Activated naive CD8-positive, alpha-beta T cell treated with anti-CD3 and anti-CD28 coated beads, Interleukin-2, amount 10 ng/mL, durations not matched to agents 7 days and 5 days (primary cell): ENCODE measurements at regions not wholly inside any gene's neighbourhood (a gene's known extent, or its start where the extent isn't known, plus 50 kb on each side); places are given as distances from the start of the nearest gene placed in this dataset.

Experiments used
- ATAC-seq: fragments of 150-1000 bp; cut with Tn5 transposase; one replicate; pipeline ENCODE4 v1.10.0; 2021; ENCODE audit warnings: low read depth, moderate library complexity
- POLR2A ChIA-PET: fragments of 350-600 bp; sonication (Branson Sonifier 250); formaldehyde crosslinking; loops from one replicate; lab custom pipeline; 2021; ENCODE audit warnings: antibody characterized with exemption; lab: Charles Lee
- DNase-seq: peaks from one replicate; pipeline ENCODE4 v3.0.0; 2021
- H3K27ac Mint-ChIP-seq: one replicate; pipeline ENCODE4 v1.8.0; 2022; ENCODE audit warnings: mild to moderate bottlenecking, mixed read lengths
- H3K27me3 Mint-ChIP-seq: one replicate; pipeline ENCODE4 v1.8.0; 2022; ENCODE audit warnings: mild to moderate bottlenecking, moderate library complexity, mixed read lengths
- H3K36me3 Mint-ChIP-seq: one replicate; pipeline ENCODE4 v1.8.0; 2021; ENCODE audit warnings: mild to moderate bottlenecking, mixed read lengths
- H3K4me1 Mint-ChIP-seq: one replicate; pipeline ENCODE4 v1.8.0; 2021; ENCODE audit warnings: mixed read lengths
- H3K4me3 Mint-ChIP-seq: one replicate; pipeline ENCODE4 v1.8.0; 2022; ENCODE audit warnings: mild to moderate bottlenecking, moderate library complexity, mixed read lengths
- H3K9me3 Mint-ChIP-seq: one replicate; pipeline ENCODE4 v1.8.0; 2021; ENCODE audit warnings: mixed read lengths

DNA sequence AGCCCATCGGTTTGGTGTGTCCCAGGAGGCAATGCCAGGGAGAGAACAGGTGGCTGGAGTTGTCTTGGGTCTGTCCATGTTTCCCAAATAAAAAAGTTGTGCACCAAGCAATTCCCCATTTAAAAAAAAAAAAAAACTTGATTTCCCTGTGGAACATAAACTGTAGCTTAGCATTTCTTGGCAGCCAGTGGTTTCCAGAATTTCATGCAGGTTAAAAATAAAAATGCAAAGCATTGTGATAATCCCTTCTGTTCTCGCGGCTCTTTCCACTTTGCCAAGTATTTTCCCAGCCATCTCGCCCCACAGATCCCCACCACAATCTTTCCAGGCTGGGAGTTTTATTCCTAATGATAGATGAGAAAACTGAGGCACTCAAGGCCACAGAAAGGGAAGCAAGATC is 51.4 kb upstream of the MSX1 start:
- peaks cover 2% of the 10 kb centered on the region for H3K27me3 Mint-ChIP-seq
- ATAC-seq (no peak), DNase-seq (no peak)
- H3K9me3 Mint-ChIP-seq = peaks cover 11% of the 10 kb centered on the region
- no peaks in the 10 kb centered on the region for H3K36me3 Mint-ChIP-seq
- no peak overlapping the region for H3K4me3 Mint-ChIP-seq
- no peaks in the 10 kb centered on the region for H3K4me1 Mint-ChIP-seq
- no peak overlapping the region for H3K27ac Mint-ChIP-seq
- POLR2A ChIA-PET = no interaction called here

DNA sequence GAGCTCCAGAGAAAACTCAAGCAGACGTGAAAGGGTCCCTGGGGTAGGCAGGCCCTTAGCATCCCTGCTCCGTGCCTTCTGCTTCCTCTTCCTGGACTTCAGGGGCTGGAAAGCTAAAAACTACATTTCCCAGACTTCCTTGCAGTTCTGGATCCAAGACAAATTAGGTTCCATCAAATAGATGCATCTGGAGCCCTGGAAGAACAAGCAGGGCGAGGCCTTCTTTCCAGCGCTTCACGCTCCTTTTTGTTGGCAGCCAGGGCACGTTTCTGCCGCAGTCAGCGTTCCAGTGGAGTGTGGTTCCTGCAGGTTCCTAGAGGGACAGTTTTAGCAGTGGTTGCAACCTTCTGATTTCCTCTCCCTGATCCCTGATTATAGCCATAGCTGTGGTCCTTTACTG is 53.6 kb upstream of the MSX1 start:
- Mint-ChIP-seq H3K4me1 (no peaks in the 10 kb centered on the region), H3K27ac (no peak overlapping the region), H3K36me3 (no peaks in the 10 kb centered on the region), H3K9me3 (peaks cover 6% of the 10 kb centered on the region), H3K27me3 (no peaks in the 10 kb centered on the region), H3K4me3 (no peak overlapping the region)
- POLR2A ChIA-PET = no interaction called here
- ATAC-seq (no peak), DNase-seq (no peak)

DNA sequence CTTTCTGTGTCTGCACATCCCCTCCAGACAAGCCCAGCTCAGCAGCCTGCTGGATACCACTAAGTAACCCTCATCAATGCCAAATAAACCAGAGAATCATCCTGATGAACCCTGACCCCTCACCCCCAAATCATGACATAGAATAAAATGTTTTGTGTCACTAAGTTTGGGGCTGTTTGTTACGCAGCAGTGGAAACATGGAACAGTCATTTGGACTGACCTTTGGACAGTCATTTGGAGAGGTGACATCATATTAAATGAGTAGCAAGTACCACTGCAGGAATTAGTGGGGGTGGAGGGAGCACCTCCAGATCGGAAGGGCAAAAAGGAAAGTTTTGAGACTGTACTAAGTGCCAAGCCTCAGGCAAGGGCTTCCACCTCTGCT is 55.6 kb upstream of the MSX1 start:
- no peak for ATAC-seq
- no peak for DNase-seq
- POLR2A ChIA-PET = no interaction called here
- no peaks in the 10 kb centered on the region for H3K27me3 Mint-ChIP-seq
- H3K4me3 Mint-ChIP-seq = no peak overlapping the region
- no peaks in the 10 kb centered on the region for H3K36me3 Mint-ChIP-seq
- peaks cover 6% of the 10 kb centered on the region for H3K9me3 Mint-ChIP-seq
- H3K27ac Mint-ChIP-seq = no peak overlapping the region
- H3K4me1 Mint-ChIP-seq = no peaks in the 10 kb centered on the region

DNA sequence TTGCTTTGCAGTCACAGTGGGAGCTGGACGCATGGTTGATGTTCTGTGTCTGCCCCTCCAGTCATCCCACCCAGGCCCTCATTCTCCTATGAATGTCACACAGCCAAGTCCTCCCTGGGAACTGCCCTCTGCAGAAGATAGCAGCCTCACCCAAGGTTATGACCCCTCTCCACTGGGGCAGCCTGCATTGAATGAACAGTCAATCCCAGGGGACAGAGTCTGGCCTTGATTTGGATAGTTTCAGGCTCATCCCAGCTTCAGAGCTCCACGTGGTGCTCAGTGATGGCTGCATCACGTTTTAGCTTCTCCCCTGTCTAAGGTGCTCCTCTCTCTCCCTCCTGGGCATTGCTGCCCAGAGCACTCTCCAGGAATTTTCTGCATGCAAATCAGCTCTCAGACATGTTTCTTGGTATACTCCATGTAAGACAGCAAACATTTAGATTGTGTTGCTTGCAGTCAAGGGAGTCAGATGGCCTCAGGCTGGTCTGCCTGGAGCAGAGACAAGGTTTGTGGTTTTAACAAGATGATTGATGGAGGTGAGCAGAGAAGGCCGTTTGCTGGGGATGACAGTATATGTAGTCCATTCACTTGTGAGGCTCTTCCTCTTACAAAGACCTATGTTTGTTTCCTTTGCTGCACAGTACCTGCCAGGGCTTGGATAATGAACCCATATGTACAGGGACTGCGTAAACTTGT is 56.1 kb upstream of the MSX1 start:
- DNase-seq (no peak), ATAC-seq (no peak)
- Mint-ChIP-seq H3K36me3 (no peaks in the 10 kb centered on the region), H3K9me3 (peaks cover 4% of the 10 kb centered on the region), H3K27me3 (no peaks in the 10 kb centered on the region), H3K4me3 (no peak overlapping the region), H3K4me1 (no peaks in the 10 kb centered on the region), H3K27ac (no peak overlapping the region)
- POLR2A ChIA-PET = no interaction called here

- POLR2A ChIA-PET = no interaction called here
- no peaks in the 10 kb centered on the region for H3K27me3 Mint-ChIP-seq
- no peak overlapping the region for H3K4me3 Mint-ChIP-seq
- peaks cover 1% of the 10 kb centered on the region for H3K36me3 Mint-ChIP-seq
- no peak overlapping the region for H3K27ac Mint-ChIP-seq
- no peaks in the 10 kb centered on the region for H3K4me1 Mint-ChIP-seq
- peaks cover 1% of the 10 kb centered on the region for H3K9me3 Mint-ChIP-seq
- DNase-seq (no peak), ATAC-seq (no peak)
Observed at GRCh38 chr4:4800646-4801408, 58.6 kb upstream of the MSX1 start.

DNA sequence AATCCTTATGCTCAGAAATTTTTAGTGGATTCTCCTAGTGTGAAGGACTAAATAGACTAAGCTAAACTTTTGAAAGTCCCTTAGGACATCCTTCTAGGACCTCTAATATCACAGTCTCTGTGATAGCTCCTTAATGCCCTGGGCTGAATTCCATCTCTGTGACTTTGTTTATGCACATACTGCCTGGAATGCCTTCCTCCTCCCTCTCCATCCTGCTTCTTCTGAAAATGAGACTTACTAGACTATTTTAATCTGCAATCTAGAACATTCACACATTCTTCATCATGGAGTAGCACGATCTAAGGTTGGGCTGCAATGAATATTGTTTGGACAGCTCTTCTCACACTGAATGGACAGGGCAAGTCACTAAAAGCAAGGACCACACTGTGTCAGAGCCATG is 65.0 kb upstream of the MSX1 start:
- DNase-seq (no peak), ATAC-seq (no peak)
- H3K4me3 Mint-ChIP-seq = no peak overlapping the region
- H3K27me3 Mint-ChIP-seq = no peaks in the 10 kb centered on the region
- POLR2A ChIA-PET = no interaction called here
- H3K27ac Mint-ChIP-seq = no peak overlapping the region
- H3K9me3 Mint-ChIP-seq = peaks cover 9% of the 10 kb centered on the region
- no peaks in the 10 kb centered on the region for H3K4me1 Mint-ChIP-seq
- peaks cover 8% of the 10 kb centered on the region for H3K36me3 Mint-ChIP-seq

- H3K27me3 Mint-ChIP-seq = no peaks in the 10 kb centered on the region
- no peak overlapping the region for H3K27ac Mint-ChIP-seq
- peaks cover 20% of the 10 kb centered on the region for H3K9me3 Mint-ChIP-seq
- POLR2A ChIA-PET = no interaction called here
- ATAC-seq (no peak), DNase-seq (no peak)
- peaks cover 15% of the 10 kb centered on the region for H3K36me3 Mint-ChIP-seq
- no peaks in the 10 kb centered on the region for H3K4me1 Mint-ChIP-seq
- H3K4me3 Mint-ChIP-seq = no peak overlapping the region
Observed at GRCh38 chr4:4792466-4792865, 67.0 kb upstream of the MSX1 start.

DNA sequence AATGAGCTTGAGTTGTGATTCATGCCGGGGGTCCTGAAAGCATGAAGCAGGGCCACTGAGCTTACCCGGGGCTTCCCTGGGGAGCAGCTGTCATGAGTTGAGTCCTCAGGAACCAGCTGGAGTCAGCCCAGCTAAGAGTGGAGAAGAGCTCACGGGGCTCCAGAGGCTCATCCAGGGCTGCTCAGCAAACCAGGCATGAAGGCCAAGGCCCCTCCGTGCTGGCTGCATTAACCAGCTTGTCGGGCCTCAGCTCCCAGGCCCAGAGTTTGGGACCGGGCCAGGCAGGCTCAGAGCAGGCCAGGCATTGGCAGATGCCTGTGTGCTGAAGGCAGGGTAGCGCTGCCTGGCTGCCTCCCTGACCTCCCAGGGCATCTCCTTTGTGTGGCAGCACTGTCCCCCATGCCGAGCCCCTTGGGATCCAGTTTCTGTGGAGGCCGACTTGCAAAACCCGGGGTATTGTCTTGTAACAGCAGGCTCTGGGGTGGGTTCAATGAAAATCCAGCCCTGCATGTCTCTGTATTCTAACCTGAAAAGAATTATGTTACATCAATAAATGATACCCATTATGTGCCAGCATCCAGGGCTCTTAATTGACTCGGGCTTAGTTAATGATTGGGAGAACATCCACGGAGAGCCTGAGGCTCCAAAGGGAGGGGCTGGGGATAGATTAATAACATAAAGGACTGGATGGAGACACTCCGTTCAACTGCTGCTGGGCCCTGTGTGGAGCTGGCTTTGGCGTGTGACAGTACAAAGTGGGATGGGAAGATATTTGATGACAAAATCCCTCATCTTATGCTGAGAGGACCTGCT is 68.0 kb upstream of the MSX1 start:
- H3K36me3 Mint-ChIP-seq = peaks cover 14% of the 10 kb centered on the region
- H3K27ac Mint-ChIP-seq = no peak overlapping the region
- no peak overlapping the region for H3K4me3 Mint-ChIP-seq
- POLR2A ChIA-PET = no interaction called here
- H3K27me3 Mint-ChIP-seq = no peaks in the 10 kb centered on the region
- ATAC-seq (no peak), DNase-seq (no peak)
- no peaks in the 10 kb centered on the region for H3K4me1 Mint-ChIP-seq
- peaks cover 20% of the 10 kb centered on the region for H3K9me3 Mint-ChIP-seq

GRCh38 chr4:4789462-4789861 is 70.0 kb upstream of the MSX1 start:
- Mint-ChIP-seq H3K27ac (no peak overlapping the region), H3K27me3 (peaks cover 3% of the 10 kb centered on the region), H3K4me1 (no peaks in the 10 kb centered on the region), H3K9me3 (peaks cover 23% of the 10 kb centered on the region), H3K36me3 (peaks cover 14% of the 10 kb centered on the region), H3K4me3 (no peak overlapping the region)
- POLR2A ChIA-PET = no interaction called here
- DNase-seq = no peak
- ATAC-seq = no peak

DNA sequence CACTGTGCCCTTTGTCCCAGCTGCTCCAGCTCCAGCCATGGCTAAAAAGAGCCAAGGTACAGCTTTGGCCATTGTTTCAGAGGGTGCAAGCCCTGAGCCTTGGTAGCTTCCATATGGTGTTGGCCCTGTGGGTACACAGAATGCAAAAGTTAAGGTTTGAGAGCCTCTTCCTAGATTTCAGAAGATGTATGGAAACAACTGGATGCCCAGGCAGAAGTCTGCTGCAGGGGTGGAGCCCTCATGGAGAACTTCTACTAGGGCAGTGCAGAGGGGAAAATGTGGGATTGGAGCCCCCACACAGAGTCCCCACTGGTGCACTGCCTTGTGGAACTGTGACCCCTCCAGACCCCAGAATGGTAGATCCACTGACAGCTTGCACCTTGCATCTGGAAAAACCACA is 70.9 kb upstream of the MSX1 start:
- peaks cover 20% of the 10 kb centered on the region for H3K9me3 Mint-ChIP-seq
- H3K27me3 Mint-ChIP-seq = peaks cover 3% of the 10 kb centered on the region

DNA sequence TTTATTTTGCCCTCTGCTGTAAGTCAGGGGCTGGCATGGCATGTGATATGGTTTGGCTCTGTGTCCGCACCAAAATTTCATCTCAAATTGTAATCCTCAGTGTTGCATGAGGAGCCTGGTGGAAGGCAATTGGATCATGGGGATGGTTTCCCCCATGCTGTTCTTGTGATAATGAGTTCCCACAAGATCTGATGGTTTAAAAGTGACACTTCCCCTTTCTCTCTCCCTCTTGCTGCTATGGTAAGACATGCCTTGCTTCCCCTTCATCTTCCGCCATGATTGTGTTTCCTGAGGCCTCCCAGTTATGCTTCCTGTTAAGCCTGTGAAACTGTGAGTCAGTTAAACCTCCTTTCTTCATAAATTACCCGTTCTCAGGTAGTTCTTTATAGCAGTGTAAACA is 72.0 kb upstream of the MSX1 start:
- H3K4me3 Mint-ChIP-seq = no peak overlapping the region
- DNase-seq (no peak), ATAC-seq (no peak)
- H3K36me3 Mint-ChIP-seq = peaks cover 11% of the 10 kb centered on the region
- POLR2A ChIA-PET = no interaction called here
- H3K27ac Mint-ChIP-seq = no peak overlapping the region
- no peaks in the 10 kb centered on the region for H3K4me1 Mint-ChIP-seq
- peaks cover 16% of the 10 kb centered on the region for H3K9me3 Mint-ChIP-seq
- peaks cover 3% of the 10 kb centered on the region for H3K27me3 Mint-ChIP-seq

More for the DNA sequence above, 70.9 kb upstream of the MSX1 start:
- no peak overlapping the region for H3K4me3 Mint-ChIP-seq
- H3K27ac Mint-ChIP-seq = no peak overlapping the region
- POLR2A ChIA-PET = no interaction called here
- DNase-seq = no peak
- peaks cover 11% of the 10 kb centered on the region for H3K36me3 Mint-ChIP-seq
- ATAC-seq = no peak
- H3K4me1 Mint-ChIP-seq = no peaks in the 10 kb centered on the region

DNA sequence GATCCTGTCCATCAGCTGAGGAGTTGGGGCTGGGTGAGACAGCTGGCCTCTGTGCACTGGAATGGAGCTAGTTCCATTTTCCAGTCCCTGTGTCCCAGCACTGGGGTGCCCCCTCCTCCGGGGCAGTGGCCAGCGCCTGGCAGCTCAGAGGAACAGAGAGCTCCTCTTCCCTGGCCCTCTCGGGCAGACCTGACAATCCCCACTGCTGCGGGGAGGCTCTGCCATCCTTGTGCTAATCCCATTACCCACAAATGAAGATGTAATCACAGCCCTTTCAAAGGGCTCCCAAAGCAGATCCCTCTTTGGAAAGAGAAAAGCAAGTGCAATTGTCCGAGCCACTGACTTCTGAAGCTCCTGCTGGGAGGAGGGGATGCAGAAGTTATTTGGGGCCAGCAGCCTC is 75.1 kb upstream of the MSX1 start:
- no peak overlapping the region for H3K4me3 Mint-ChIP-seq
- peaks cover 1% of the 10 kb centered on the region for H3K4me1 Mint-ChIP-seq
- peaks cover 14% of the 10 kb centered on the region for H3K9me3 Mint-ChIP-seq
- H3K27ac Mint-ChIP-seq = no peak overlapping the region
- no peak for ATAC-seq
- H3K36me3 Mint-ChIP-seq = peaks cover 7% of the 10 kb centered on the region
- no peak for DNase-seq
- POLR2A ChIA-PET = interaction anchor here (0.7 kb wide), 1 partner anchor 1211 kb away, joined by 3 read pairs; no protein-coding TSS in a partner anchor
- peaks cover 3% of the 10 kb centered on the region for H3K27me3 Mint-ChIP-seq

DNA sequence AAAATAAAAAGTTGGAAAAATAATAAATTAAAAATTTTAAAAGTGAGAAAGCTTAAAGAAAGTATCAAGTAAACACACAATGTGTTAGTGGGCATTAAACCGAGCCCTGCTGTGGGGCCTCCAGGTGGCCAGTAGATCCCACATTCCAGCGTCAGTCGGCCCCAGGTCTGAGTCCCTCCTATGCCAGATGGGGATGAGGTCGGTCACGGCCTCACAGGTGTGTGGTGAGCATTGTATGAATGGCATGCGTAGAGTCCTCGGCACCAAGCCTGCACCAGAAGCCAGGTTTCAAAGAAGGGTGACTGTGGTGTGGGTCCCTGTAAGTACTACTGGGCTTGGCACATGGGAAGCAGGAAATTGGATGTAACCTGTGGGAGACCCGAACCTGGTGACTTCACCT is 75.6 kb upstream of the MSX1 start:
- peaks cover 4% of the 10 kb centered on the region for H3K36me3 Mint-ChIP-seq
- no peak overlapping the region for H3K4me3 Mint-ChIP-seq
- peaks cover 3% of the 10 kb centered on the region for H3K27me3 Mint-ChIP-seq
- peaks cover 12% of the 10 kb centered on the region for H3K9me3 Mint-ChIP-seq
- ATAC-seq = no peak
- DNase-seq = no peak
- H3K4me1 Mint-ChIP-seq = peaks cover 1% of the 10 kb centered on the region
- H3K27ac Mint-ChIP-seq = no peak overlapping the region
- POLR2A ChIA-PET = no interaction called here
